Stomach smooth muscle (tissue), 2 donors: ENCODE measurements at regions not wholly inside any gene's neighbourhood (a gene's known extent, or its start where the extent isn't known, plus 50 kb on each side); places are given as distances from the start of the nearest gene placed in this dataset.

Source experiments
- H3K27ac ChIP-seq: one replicate; pipeline ENCODE4 v1.7.0; 2013; ENCODE audit warnings: mild to moderate bottlenecking, low read length, inconsistent platforms
- H3K27me3 ChIP-seq, 2 donors: one replicate each; pipeline ENCODE4 v1.7.0; 2013; ENCODE audit warnings: low read length in 2 of 2; ENCODE audit not compliant: insufficient read depth in 2 of 2, control insufficient read depth in 1 of 2
- H3K36me3 ChIP-seq, 2 donors: one replicate each; pipeline ENCODE4 v1.7.0; 2013; ENCODE audit warnings: low read length in 2 of 2; ENCODE audit not compliant: control insufficient read depth in 2 of 2, insufficient read depth in 2 of 2
- H3K4me1 ChIP-seq: one replicate; pipeline ENCODE4 v1.7.0; 2013; ENCODE audit warnings: low read length; ENCODE audit not compliant: control insufficient read depth, insufficient read depth
- H3K4me3 ChIP-seq, 2 donors: one replicate each; pipeline ENCODE4 v1.7.0; 2013; ENCODE audit warnings: low read length in 2 of 2
- H3K9ac ChIP-seq, 2 donors: one replicate each; pipeline ENCODE4 v1.7.0; 2013; ENCODE audit warnings: low read length in 2 of 2, mild to moderate bottlenecking in 1 of 2
- H3K9me3 ChIP-seq, 2 donors: one replicate each; pipeline ENCODE4 v1.7.0; 2013; ENCODE audit warnings: low read length in 2 of 2; ENCODE audit not compliant: control insufficient read depth in 2 of 2
- donor health status: healthy.
- donor health status: Pancreatic carcinoma.

DNA sequence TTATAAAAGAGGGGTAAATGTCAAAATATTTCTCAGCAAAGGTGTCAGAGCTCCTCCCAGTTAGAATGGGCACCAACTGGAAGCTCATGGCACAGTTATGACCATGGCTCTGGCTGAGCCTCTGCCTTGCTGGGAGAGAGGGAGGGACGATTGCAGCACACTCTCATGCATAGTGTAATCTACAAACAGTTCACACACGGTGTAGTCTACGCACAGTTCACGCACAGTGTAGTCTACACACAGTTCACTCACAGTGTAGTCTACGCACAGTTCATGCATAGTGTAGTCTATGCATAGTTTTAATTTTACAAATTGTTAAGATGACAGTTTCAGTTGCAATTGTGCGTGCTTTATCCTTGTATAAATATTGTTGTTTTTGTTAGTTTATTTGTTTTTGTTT is 1474.6 kb upstream of the TMEM132C start:
- H3K4me1 ChIP-seq: no peaks in the 10 kb centered on the region
- H3K4me3 ChIP-seq: no peak overlapping the region
- no peaks in the 10 kb centered on the region for H3K36me3 ChIP-seq
- no peak overlapping the region for H3K9ac ChIP-seq
- H3K27ac ChIP-seq: no peak overlapping the region
- H3K9me3 ChIP-seq: peaks cover 0 to 2% of the 10 kb centered on the region in 2 donors
- no peaks in the 10 kb centered on the region for H3K27me3 ChIP-seq

GRCh38 chr12:126797525-126797924 is 1469.4 kb upstream of the TMEM132C start:
- no peak overlapping the region for H3K4me3 ChIP-seq
- no peaks in the 10 kb centered on the region for H3K9me3 ChIP-seq
- H3K4me1 ChIP-seq: no peaks in the 10 kb centered on the region
- H3K27ac ChIP-seq: no peak overlapping the region
- no peaks in the 10 kb centered on the region for H3K36me3 ChIP-seq
- no peaks in the 10 kb centered on the region for H3K27me3 ChIP-seq
- no peak overlapping the region for H3K9ac ChIP-seq

- no peaks in the 10 kb centered on the region for H3K27me3 ChIP-seq
- no peak overlapping the region for H3K9ac ChIP-seq
- no peaks in the 10 kb centered on the region for H3K4me1 ChIP-seq
- H3K36me3 ChIP-seq: no peaks in the 10 kb centered on the region
- H3K27ac ChIP-seq: no peak overlapping the region
- no peak overlapping the region for H3K4me3 ChIP-seq
- no peaks in the 10 kb centered on the region for H3K9me3 ChIP-seq
Observed at GRCh38 chr12:126798449-126798848, 1468.5 kb upstream of the TMEM132C start.

DNA sequence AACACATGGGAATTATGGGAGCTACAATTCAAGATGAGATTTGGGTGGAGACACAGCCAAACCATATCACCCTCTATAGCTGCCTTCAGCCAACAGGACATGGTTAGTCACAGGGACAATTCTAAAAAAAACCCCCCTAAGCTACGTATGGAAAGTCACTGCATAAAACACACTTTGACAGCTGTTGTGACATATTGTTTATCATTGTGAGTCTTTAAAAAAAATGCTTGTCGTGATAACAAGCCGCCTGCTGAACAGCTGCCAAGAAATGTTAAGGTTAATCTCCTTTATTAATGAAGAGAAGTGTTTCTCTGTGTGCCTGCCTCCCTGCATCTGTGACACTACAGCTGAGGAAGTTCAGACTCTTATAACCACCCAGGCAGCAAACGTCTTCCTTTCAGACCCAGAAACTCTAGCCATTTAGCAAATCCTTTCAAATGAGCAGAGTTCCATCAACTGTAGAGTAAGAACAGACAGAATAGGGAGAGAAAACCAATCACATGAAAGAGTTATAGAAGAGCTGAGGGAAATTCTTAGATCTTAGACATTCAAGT is 1459.6 kb upstream of the TMEM132C start:
- peaks cover 0 to 4% of the 10 kb centered on the region in 2 donors for H3K27me3 ChIP-seq
- no peak overlapping the region for H3K9ac ChIP-seq
- no peaks in the 10 kb centered on the region for H3K9me3 ChIP-seq
- H3K4me3 ChIP-seq: no peak overlapping the region
- no peaks in the 10 kb centered on the region for H3K4me1 ChIP-seq
- H3K36me3 ChIP-seq: no peaks in the 10 kb centered on the region
- H3K27ac ChIP-seq: no peak overlapping the region

- H3K27ac ChIP-seq: no peak overlapping the region
- H3K36me3 ChIP-seq: no peaks in the 10 kb centered on the region
- H3K9me3 ChIP-seq: no peaks in the 10 kb centered on the region
- H3K4me1 ChIP-seq: no peaks in the 10 kb centered on the region
- no peak overlapping the region for H3K9ac ChIP-seq
- H3K4me3 ChIP-seq: no peak overlapping the region
- H3K27me3 ChIP-seq: peaks cover 0 to 4% of the 10 kb centered on the region in 2 donors
Observed at GRCh38 chr12:126811391-126811790, 1455.6 kb upstream of the TMEM132C start.

GRCh38 chr12:126819554-126819953 is 1447.4 kb upstream of the TMEM132C start:
- H3K9me3 ChIP-seq: peaks cover 4 to 8% of the 10 kb centered on the region in 2 donors
- no peak overlapping the region for H3K4me3 ChIP-seq
- no peaks in the 10 kb centered on the region for H3K4me1 ChIP-seq
- no peak overlapping the region for H3K27ac ChIP-seq
- H3K27me3 ChIP-seq: no peaks in the 10 kb centered on the region
- no peaks in the 10 kb centered on the region for H3K36me3 ChIP-seq
- no peak overlapping the region for H3K9ac ChIP-seq

DNA sequence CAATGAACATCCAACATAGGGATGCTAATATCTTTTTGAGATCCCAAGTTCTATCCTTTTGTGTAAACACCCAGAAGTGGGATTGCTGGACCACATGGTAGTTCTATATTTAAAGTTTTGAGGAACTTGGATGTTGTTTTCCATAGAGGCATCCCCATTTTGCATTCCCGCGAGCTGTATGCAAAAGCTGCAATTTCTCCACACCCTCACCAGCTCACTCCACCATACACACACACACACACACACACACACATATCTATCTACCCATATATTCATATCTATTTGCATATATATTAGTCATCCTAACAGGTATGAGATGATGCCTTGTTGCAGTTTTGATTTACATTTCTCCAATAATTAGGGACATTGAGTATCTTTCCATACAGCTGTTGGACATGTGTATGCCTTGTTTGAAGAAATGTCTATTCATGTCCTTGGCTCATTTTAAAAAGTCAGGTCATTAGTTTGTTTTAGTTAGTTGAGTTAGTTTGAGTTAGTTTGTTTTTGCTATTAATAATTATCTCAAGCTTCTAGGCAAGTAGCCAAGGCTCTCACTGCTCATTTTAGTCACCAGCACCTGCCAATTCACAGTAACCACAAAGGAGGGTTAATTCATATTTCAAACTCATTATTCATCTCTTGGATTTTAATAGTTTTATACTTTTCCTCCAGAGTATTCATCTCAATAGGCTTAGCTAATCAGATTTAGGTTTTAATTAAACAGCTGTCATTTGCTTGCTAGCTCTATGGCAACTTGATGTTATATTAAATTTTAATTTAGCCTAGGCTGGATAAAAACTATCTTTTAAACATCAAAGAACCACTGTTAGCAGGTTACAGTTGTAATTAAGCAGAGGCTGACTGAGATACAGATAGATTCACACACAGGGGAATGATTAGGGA is 1435.9 kb upstream of the TMEM132C start:
- H3K9me3 ChIP-seq: peaks cover 0 to 5% of the 10 kb centered on the region in 2 donors
- H3K9ac ChIP-seq: no peak overlapping the region
- H3K27ac ChIP-seq: no peak overlapping the region
- H3K4me3 ChIP-seq: no peak overlapping the region
- H3K36me3 ChIP-seq: no peaks in the 10 kb centered on the region
- H3K27me3 ChIP-seq: no peaks in the 10 kb centered on the region
- H3K4me1 ChIP-seq: no peaks in the 10 kb centered on the region

DNA sequence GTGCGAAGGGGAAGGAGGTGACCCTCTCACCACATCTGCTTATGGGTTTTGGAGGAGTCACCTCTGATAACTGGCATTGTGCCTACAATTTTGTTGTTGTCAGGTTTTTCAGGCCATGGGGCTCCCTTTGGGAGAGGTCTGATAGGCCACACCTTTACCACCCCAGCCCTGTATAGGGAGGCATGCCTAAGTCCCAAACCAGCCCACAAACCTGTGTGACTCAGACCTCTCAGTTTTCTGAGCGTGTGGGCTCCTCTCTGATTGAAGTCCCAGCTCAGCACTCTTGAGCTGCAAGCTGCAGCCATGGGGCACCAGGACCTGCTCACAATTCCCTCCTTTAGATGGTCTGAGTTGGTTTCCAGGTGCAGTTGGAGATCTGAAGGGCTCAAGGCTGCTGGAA is 1429.3 kb upstream of the TMEM132C start:
- Histone ChIP-seq H3K9ac (no peak overlapping the region), H3K9me3 (peaks cover 0 to 20% of the 10 kb centered on the region in 2 donors), H3K4me3 (no peak overlapping the region), H3K36me3 (no peaks in the 10 kb centered on the region), H3K27ac (no peak overlapping the region), H3K4me1 (no peaks in the 10 kb centered on the region), H3K27me3 (peaks cover 0 to 2% of the 10 kb centered on the region in 2 donors)

GRCh38 chr12:126843915-126844669 is 1422.9 kb upstream of the TMEM132C start:
- Histone ChIP-seq H3K9ac (no peak overlapping the region), H3K27me3 (peaks cover 0 to 2% of the 10 kb centered on the region in 2 donors), H3K36me3 (no peaks in the 10 kb centered on the region), H3K27ac (no peak overlapping the region), H3K9me3 (no peaks in the 10 kb centered on the region), H3K4me1 (no peaks in the 10 kb centered on the region), H3K4me3 (no peak overlapping the region)

DNA sequence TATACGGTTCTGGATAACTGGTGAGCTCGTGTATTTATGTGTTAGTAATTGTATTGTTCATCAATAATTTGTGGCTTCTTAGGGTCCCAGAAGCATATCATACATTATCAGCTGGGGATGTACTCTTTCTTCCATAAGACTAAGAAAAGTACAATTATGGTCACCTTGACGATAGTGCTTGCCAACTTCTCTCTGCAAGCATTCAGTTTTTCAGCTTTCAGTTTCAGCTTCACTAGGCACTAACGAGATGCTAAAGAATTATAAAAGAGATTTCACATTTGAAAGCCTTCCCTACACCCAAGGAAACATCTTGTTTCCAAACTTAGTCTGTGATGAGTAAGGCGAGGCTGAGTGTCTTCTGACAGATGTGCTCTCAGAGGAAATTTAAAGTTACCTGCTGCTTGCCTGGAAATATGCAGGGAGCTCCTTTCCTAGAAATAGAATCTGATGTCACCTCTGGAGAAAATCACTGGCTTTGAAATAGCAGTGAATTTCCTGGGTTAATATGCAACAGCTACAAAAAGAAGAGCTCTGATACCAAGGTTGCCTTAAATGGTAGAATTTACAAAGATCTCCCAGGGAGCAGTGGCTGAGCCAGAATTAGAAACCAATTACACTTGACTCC is 1419.9 kb upstream of the TMEM132C start:
- H3K4me3 ChIP-seq: no peak overlapping the region
- no peak overlapping the region for H3K9ac ChIP-seq
- no peak overlapping the region for H3K27ac ChIP-seq
- no peaks in the 10 kb centered on the region for H3K36me3 ChIP-seq
- no peaks in the 10 kb centered on the region for H3K9me3 ChIP-seq
- no peaks in the 10 kb centered on the region for H3K27me3 ChIP-seq
- no peaks in the 10 kb centered on the region for H3K4me1 ChIP-seq
